ENCODE measurements at regions not wholly inside any gene's neighbourhood (a gene's known extent, or its start where the extent isn't known, plus 50 kb on each side); places are given as distances from the start of the nearest gene placed in this dataset.
A peak's percentile ranks its signal among the peaks of the same experiment; 100 is the strongest.

DNA sequence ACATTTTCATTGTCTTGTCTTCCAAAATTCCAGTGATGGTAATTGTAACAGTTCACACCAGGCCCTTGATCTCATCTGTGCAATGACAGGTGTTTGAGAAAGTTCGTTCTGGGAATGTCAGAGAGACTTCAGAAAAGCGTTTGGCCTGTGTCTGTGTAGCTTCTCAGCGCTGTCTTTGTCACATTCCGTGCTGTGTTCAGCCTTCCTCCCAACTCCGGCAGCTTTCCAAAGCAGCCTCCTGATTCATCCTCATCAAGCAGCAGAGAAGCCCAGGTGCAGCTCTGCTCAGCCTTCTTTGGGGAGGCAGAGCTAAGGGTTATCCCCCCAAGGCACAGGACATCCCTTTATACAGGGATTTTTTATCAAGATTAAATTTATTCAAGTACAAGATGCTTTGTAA lies 494.0 kb upstream of the SUCLG2 start:
- DNase-seq = no peak

DNA sequence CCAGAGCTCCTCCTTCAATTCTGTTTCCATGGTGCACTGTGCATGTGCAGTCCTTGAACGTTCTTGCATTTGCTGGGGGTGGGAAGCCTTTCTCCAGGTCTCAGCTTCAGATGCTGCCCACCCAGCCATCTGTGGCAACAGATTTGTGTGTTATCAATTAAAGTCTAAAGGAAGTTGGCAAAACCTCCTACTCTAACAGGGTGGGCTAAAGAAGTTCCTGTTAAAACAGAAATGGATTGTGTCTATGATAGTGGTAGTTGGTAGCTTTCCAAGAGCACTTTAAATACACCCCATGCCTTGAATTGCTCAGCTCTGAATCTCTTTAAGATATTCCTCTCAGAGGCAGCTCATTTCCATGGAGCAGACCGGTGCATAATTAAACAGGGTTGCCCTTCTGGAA lies 488.0 kb upstream of the SUCLG2 start:
- peak in 1 of 2 experiments; percentile 10 for DNase-seq

DNA sequence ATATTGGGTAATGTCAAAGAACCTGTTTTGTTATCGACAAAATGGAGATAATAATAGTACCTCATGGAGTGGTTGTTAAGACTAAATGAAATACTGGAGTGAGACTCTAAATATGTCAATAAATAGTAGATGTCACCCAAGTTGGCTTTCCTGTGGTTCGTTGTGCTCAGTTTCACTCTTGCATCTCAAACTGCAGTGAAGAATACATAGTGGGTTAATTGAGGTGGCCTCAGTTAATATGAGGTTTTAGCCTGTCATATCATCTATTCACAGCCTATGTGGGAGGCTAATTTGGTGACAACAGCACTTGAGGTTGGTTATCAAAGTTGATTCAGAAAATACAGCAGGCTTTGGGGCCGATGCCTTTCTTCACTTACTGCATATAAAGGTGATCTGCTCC lies 485.5 kb upstream of the SUCLG2 start:
- DNase-seq = no peak

DNA sequence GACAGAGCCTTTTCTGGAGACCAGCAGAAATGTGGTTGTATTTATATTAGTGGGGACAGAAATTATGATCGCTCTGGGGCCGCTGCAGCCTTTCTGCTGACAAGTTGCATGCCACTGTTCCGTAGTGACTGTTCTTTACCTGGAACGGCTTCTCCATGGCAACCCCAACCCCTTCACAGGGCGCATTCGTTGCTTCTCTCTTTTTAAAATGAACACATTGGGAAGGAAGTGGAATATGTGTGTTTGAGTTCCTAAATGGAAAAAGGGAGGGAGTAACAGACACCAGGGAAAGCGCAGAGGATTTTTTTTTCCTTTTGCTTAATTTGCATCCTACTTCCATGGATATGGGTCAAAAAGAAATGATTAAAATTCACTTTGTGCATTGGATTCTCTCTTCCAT lies 482.0 kb upstream of the SUCLG2 start:
- no peak for DNase-seq

DNA sequence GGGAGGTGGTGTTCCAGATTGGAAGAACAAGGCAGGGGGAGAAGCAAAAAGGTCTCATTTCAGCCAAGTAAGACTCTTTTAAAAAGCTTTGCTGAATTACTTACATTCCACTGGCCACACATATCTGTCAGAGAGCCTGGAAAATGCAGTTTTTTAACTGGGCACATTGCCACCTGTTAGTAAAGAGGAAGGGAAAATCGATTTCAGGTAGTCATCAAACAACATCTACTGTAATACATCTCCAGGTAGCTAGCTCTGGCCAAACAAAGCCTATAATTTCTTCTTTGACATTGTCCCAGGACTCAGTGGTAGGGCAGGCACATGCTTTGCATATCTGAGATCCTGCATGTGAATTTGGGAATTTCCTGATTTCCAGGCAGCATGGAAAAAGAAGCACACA lies 480.7 kb upstream of the SUCLG2 start:
- DNase-seq = peak in 1 of 2 experiments; percentile 31

DNA sequence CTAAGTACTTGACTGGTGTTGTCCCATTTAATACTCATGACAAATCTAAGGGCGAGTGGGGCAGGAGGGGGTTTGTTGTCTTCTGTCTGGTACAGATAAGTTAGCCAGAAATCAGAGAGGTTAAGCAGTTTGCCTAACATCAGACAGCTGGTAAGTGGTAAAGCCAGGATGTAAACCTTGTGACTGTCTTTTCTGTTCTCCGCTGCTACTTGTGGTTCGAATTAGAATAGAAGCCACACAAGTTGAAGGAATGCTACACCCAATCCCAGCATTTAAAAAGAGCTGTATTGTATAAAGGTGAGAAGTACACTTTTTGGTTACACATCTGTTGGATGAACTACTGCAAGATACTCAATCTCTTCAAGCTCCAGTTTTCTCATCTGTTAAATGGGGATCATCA lies 474.7 kb upstream of the SUCLG2 start:
- no peak for DNase-seq

DNA sequence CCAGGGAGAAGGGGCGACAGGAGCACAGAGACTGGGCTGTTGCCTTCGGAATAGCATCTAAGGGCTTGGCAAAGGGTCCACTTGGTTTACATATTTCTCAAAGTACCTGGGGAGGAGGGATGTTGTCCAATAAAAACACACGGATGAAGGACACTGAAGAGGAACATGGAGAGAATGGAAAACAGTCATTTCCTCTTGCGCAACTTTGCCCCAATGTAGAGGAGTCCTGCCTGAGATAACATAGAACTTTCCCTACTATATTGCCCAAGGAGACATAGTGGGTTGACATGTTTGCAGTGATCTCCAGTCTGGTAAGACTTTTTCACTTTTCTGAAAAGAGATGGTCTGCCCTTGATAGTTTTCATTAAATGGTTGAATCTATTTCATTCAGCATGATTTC lies 468.8 kb upstream of the SUCLG2 start:
- DNase-seq = no peak

DNA sequence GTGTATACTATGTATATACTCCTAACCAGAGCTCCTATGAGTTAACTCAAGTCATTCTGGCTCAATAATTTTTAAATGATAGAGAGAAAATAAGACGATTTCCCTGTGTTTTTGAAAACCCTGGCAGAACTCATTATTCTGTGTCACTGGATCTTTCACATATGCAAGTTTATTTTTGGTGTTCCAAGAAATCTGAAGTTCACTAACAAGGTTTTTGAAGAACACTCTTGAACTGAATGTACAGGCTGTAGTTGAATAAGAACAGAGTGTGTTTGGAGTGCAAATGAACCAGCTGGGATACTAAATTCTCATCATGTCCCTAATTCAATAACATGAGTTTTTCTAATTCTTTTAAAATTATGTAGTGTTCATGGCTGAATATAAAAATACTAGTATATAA lies 466.9 kb upstream of the SUCLG2 start:
- no peak for DNase-seq

DNA sequence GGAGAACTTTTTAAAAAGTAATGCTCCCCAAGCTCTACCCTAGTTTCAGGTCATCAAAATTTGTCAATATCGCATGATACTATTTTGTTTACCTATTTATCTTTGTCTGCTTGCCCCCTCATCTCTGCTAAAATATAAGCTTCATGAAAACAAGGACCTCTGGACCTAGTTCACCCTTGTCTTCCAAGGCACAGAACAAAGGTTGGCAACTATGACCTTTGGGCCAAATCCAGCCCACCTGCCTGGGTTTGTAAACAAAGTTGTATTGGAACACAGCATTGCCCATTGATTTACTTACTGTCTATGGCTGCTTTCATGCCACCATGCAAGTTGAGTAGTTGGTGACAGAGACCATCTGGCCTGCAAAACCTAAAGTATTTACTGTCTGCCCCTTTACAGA lies 462.2 kb upstream of the SUCLG2 start:
- no peak for DNase-seq

DNA sequence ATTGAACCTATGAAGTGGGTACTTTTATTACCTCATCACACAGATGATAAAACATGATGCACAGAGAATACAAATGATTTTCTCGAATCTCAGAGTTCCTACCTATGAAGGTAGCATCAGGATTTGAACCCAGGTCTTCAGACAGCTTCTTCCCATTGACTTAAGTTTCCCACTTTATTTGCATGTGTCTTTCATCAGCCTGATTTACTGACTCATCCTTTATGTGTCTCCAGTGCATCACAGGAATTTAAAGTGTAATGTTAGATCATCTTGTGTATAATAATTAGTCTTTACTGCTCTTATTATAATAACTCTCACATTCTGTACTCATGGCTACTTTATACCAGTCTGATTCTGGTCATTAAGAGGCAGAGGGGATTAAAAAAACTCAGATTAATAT lies 449.4 kb upstream of the SUCLG2 start:
- DNase-seq = no peak

DNA sequence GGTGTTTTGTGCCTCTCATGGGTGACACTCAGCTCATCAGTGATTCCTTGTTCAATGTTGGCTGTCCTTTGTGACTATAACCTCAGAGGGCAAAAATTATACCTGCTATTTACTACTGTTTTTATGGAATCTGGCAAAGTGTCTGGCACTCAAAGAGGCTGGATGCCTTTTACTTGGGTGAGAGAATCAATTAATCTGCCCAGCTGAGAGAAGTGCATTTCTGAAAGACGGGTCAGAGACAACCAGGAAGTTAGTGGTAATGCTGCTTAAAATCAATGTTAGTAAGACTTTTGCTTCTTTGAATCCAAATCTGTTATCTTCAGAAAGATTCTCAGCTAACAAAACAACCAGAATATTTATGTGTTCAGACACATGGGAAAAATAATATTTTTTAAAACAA lies 436.2 kb upstream of the SUCLG2 start:
- DNase-seq = no peak

DNA sequence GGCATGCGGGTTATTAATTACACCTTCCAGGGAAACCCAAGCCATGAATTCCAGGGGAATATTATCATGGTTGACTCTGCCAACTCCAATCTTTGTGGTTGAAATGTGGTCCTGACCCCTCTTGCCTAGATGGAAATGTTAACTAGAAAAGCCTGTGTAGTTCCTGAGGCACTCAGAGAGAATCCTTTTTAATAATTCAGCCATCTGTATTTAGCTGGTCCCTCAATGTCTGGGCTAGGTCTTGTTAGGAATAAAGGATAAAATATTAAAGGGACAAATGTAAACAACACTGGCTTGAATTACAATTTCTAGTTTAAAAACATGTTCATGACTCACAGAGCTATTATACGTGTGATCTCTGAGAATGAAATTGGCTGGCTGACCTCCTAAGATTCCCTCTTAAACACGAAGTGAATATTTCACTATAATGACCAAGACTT lies 435.2 kb upstream of the SUCLG2 start:
- DNase-seq = no peak

DNA sequence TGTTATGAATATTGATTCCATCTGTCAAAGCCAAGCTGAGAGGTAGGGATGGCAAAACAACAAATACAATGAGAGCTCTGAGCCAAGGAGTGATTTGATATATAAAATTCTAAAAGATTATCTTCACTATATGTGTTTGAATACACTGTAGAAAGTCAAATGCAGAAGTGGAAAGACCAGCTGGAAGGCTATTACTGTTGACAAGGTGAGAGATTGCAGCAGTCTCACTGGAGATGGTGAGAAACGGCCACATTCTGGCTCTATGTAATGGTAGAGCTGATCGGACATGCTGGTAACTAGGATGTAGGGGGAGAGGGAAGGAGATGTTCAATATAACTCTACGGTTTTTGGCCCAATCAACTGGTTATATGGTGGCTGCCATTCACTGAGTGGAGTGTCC lies 434.2 kb upstream of the SUCLG2 start:
- DNase-seq = no peak

DNA sequence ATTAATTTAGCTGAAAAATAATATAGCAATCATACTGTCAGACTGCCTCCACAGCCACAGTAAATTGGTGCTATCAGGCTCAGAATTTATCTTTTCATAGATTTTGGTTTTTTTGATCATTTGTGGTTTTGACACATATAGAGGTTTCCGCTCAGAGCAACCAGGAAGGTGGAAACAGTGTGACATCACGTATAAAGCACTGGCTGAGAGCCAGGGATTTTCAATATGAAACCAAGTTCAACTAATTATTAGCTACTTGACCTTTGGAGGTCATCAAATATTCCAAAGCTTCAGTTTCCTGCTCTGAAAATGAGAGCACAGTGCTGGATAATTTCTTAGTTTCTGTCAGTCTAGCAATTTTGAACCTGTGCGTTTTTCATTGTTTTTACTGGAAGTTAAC lies 433.8 kb upstream of the SUCLG2 start:
- no peak for DNase-seq

DNA sequence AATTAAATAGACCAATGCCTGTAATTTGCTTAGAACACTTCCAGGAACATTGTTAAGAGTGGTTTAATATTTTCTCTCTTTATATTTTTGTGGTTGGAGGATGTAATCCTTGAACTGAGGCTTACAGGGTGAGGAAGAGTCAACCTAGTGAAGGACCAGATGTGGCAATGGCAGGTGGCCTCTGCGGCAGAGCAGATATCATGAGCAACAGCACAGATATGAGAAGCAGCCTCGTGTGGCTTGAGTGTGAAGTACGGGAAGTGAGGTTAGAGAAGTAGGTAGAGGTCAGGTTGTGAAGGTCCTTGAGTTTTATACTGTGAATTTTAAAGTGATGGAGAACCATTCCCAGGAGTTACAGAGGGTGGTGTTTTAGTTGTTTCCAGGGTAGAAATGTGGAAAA lies 417.6 kb upstream of the SUCLG2 start:
- no peak for DNase-seq

DNA sequence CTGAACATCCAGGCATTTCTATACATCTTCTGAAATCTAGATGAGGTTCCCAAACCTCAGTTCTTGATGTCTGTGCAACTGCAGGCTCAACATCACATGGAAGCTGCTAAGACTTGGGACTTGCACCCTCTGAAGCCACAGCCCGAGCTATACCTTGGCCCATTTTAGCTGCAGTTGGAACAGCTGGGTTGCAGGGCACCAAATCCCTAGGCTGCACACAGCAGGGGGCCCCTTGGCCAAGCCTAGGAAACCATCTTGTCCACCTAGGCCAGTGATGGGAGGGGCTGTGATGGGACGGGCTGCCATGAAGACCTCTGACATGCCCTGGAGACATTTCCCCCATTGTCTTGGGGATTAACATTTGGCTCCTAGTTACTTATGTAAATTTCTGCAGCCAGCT lies 415.8 kb upstream of the SUCLG2 start:
- DNase-seq = no peak

DNA sequence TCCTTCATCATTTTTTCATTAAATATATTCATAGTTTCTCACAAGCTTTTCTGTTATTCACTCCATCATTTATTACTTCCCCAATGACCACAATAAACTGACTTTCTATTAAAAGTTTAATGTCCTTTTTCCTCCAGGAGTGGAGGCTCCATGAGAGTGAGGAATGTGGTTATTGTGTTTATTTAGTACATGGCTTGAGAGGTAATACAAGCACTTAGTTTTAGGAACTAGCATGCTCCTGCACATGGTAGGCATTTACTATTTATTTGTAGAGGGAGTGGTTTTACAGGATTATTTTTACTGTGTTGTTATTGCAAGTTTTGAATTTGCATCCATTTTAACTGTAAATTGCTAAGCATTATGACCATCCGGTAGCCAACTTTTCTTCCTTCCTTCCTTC lies 412.9 kb upstream of the SUCLG2 start:
- DNase-seq = no peak

DNA sequence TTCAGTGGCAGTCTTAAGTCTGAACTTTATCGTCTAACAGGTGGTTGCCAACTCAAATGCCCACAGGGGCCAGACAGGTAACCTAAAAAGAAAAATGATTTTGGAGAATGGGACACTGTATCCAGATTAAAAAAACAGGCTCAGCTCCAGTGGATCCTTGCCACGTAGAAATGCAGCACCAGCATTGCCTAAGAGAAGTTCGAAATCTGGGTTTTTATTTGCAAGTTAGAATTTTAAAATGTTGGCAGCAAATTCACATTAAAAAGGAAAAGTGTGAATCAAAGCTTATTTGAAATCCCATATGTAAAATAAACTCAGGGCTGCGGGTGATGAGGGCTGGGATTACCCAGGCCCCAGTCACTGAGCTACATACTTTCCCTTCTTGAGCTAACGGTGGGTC lies 408.5 kb upstream of the SUCLG2 start:
- no peak for DNase-seq

DNA sequence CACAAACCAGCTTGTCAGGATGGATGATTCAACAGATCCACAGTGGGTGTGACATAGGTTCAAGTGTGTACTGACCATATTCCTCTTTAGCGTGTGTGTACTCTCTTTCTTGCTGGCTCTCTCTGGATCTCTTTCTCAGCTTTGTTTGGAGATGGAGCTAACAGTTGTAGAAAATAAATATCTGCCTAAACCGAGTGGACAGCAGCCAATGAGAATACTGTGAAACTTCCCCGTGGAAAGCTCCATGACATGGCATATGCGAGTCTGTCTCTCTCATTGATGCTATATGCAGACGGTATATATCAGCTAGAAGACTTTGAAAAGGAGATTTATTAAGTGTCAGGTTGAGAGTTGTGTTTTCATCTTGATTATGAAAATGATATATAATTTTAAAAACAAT lies 406.5 kb upstream of the SUCLG2 start:
- DNase-seq = no peak

DNA sequence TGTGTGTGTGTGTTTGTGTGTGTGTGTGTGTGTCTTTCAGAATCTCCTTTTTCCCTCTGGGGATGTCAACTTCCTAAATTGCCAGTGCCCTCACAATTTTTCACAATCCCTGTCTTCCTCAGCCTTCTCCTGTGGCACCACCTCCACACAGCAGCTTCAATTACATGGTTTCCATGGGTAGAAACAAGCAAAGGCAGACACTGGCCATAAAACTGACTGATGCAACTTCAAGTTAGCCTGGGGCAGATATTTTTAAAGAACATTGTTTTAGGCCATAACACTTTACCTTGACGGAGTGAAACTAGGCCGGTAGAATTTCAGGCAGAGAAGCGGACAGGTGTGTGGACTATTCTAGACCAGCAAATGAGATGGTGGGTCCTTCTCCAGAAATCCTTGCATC lies 405.8 kb upstream of the SUCLG2 start:
- DNase-seq = no peak

DNA sequence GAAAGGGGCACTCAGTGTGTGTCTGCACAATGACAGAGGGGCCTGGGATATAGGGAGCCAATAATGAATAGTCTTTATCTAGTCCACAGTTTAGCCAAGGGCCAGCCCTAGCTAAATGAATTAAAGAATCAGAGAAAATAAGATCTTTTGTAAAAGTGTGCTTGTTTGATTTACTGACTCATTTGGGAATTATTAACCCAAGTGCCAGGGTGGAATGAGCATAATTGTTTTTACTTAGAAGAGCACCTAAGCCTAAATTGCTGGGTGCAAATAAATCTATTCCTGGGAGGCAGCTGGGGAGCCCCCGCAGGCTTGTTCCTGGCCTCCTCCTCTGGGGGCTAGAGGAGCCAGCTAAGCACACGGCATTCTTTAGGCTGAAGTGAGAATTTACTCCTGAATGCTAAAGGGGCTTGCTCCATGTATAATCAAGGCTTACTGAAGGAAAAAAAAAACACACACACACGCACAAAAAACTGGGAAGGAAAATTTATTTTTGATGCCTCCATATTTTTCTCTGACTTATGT lies 405.3 kb upstream of the SUCLG2 start:
- DNase-seq = no peak

DNA sequence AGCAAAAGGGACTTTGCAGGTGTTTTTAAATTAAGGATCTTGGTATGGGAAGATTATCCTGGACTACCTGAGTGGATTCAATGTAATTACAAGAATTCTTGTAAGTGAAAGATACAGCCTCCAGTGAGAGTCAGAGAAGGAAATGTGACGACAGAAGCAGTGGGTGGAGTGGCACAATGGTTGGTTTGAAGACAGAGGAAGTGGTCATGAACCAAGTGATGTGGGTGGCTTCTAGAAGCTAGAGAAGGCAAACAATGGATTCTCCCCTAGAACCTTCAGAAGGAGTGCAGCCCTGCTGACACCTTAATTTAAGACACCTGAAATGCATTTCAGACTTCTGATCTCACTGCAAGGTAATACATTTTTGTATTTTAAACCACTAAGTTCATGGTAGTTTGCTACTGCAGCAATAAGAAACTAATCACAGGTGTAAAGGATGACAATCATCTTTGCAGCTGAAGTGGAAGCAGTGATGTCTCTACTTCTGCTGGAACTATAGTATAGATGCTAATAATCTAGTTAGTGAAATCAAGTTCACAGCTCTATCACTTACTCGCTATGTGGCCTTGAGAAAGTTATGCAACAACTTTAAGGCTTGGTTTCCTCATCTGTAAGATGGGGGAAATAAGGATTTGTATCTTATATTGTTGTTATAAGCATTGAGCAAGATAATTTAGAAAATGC lies 403.4 kb upstream of the SUCLG2 start:
- no peak for DNase-seq

DNA sequence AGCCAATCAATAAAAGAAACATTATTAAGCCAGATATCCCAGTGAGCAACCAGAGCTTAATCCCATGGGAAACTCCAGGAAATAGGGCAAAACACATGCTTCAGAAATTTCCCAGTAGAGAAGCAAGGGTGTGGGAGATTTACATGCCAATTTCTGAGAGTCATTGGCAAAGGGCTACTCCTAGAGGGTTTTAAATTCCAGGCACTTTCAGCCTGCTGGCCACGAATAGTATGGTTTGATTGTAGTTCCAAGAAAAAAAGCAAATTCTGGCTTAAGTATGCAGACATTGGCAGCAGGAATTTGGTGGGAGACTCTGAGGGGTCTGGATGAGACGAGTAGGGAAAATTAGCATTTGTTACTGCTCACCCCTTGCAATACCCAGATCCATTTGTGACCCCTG lies 402.1 kb upstream of the SUCLG2 start:
- DNase-seq = peak in 1 of 2 experiments; percentile 13

DNA sequence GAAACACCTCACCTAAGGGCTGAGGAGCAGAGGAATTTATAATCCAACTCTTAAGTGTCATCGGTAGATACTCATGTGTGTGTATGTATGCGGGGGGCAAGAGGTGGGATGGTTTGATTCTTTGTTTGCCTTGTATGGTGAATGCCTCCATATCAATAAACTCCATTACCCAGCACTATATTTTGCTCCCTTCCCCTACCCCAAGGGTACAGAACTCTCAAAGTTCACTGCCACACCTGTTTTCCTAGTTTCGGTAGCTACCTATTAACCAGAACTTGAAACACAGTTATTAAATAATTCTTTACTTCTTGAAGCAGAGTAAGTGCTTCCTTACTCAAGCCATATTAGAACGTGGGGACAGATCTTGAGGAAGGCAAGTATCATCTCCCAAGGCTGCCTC lies 400.8 kb upstream of the SUCLG2 start:
- no peak for DNase-seq

DNA sequence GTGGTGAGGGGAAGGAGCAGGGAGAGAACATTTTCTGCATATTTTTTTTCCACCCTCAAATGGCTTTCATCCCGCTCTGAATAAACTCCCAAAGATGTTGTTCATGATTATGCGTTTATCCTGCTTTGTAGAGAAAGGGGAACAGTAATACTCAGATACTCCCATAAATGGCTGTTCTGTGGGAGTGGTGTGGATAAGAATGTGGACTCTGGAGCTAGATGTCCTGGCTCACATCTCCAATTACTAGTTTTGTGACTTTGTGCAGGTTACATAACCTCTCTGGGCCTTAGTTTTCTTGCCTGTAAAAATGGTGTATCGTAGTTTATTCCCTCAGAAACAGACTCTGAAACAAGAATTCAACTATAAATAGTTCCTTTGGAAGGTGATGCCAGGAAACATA lies 395.4 kb upstream of the SUCLG2 start:
- DNase-seq = no peak
